Natural killer cell (primary cell): ENCODE measurements at regions not wholly inside any gene's neighbourhood (a gene's known extent, or its start where the extent isn't known, plus 50 kb on each side); places are given as distances from the start of the nearest gene placed in this dataset.

Experiments used
- ATAC-seq, 3 donors: fragments of 150-1000 bp in 2 of 3; fragments of 200-7000 bp in 1 of 3; cut with Tn5 transposase; 1 replicate in 1 of 3; 2 replicates in 2 of 3; pipeline ENCODE4 v1.10.0; 2021; ENCODE audit warnings: mild to moderate bottlenecking in 2 of 3, moderate library complexity in 2 of 3
- DNase-seq, 2 donors: peaks; one replicate each; pipeline versions ENCODE4 v3.0.0 to v3.0.0-alpha.2; 2013 to 2021; ENCODE audit warnings: mixed read lengths in 1 of 2
- H3K27ac ChIP-seq: one replicate; pipeline ENCODE4 v1.5.1; 2013; ENCODE audit warnings: mild to moderate bottlenecking, low read length
- H3K27me3 ChIP-seq: one replicate; pipeline ENCODE4 v1.6.1; 2013; ENCODE audit warnings: low read length; ENCODE audit not compliant: control insufficient read depth, insufficient read depth
- H3K36me3 ChIP-seq: one replicate; pipeline ENCODE4 v1.6.1; 2013; ENCODE audit warnings: low read length; ENCODE audit not compliant: control insufficient read depth, insufficient read depth
- H3K4me1 ChIP-seq: one replicate; pipeline ENCODE4 v1.6.1; 2013; ENCODE audit warnings: low read length; ENCODE audit not compliant: control insufficient read depth, insufficient read depth
- H3K4me3 ChIP-seq: one replicate; pipeline ENCODE4 v1.5.1; 2013; ENCODE audit warnings: low read length
- H3K9me3 ChIP-seq: one replicate; pipeline ENCODE4 v1.6.1; 2013; ENCODE audit warnings: low read length; ENCODE audit not compliant: control insufficient read depth, insufficient read depth
- H3K27ac Mint-ChIP-seq, 2 donors: one replicate each; pipeline ENCODE4 v1.8.0; 2022; ENCODE audit warnings: mild to moderate bottlenecking in 2 of 2, mixed read lengths in 2 of 2, moderate library complexity in 1 of 2
- H3K27me3 Mint-ChIP-seq, 2 donors: one replicate each; pipeline ENCODE4 v1.8.0; 2022; ENCODE audit warnings: low read depth in 2 of 2, mixed read lengths in 2 of 2
- H3K36me3 Mint-ChIP-seq: one replicate; pipeline ENCODE4 v1.8.0; 2022; ENCODE audit warnings: mixed read lengths
- H3K4me1 Mint-ChIP-seq, 2 donors: one replicate each; pipeline ENCODE4 v1.8.0; 2022; ENCODE audit warnings: mixed read lengths in 2 of 2
- H3K4me3 Mint-ChIP-seq: one replicate; pipeline ENCODE4 v1.8.0; 2022; ENCODE audit warnings: mild to moderate bottlenecking, moderate library complexity, mixed read lengths
- H3K9me3 Mint-ChIP-seq, 2 donors: one replicate each; pipeline ENCODE4 v1.8.0; 2022; ENCODE audit warnings: mixed read lengths in 2 of 2
- CTCF ChIP-seq: fragments of 200-600 bp; IDR thresholded peaks from one replicate; pipeline ENCODE4 v1.8.0; 2022; ENCODE audit warnings: antibody characterized with exemption
- WGBS: methylation state at CpG from one replicate; pipeline ENCODE4 v1.1.7; 2013; ENCODE audit warnings: missing lambda C conversion rate; ENCODE audit not compliant: insufficient coverage; 5-methylcytosine and 5-hydroxymethylcytosine counted together
- intact Hi-C: fragments of 100-400 bp; cut with micrococcal nuclease; formaldehyde crosslinking; loops from one replicate; pipeline ENCODE4 v1.14.2; 2022

GRCh38 chr4:61079976-61080375 lies 120.2 kb upstream of the ADGRL3 start:
- H3K36me3 ChIP-seq = no peaks in the 10 kb centered on the region
- Mint-ChIP-seq H3K27ac (no peak overlapping the region), H3K9me3 (peaks cover 14 to 20% of the 10 kb centered on the region in 2 donors), H3K36me3 (no peaks in the 10 kb centered on the region), H3K4me3 (no peak overlapping the region), H3K27me3 (no peaks in the 10 kb centered on the region), H3K4me1 (no peaks in the 10 kb centered on the region)
- no peaks in the 10 kb centered on the region for H3K27me3 ChIP-seq
- no peaks in the 10 kb centered on the region for H3K4me1 ChIP-seq
- ATAC-seq = no peak
- TF ChIP-seq CTCF = no peak
- no peak overlapping the region for H3K4me3 ChIP-seq
- intact Hi-C loops = no loop called here
- no peak overlapping the region for H3K27ac ChIP-seq
- H3K9me3 ChIP-seq = no peaks in the 10 kb centered on the region
- DNase-seq = no peak
- WGBS = 21% methylated on average over 1 of the region's 2 CpGs

GRCh38 chr4:61085534-61085933 lies 114.6 kb upstream of the ADGRL3 start:
- Histone ChIP-seq H3K27ac (no peak overlapping the region), H3K4me1 (no peaks in the 10 kb centered on the region), H3K9me3 (no peaks in the 10 kb centered on the region), H3K36me3 (no peaks in the 10 kb centered on the region), H3K27me3 (no peaks in the 10 kb centered on the region), H3K4me3 (no peak overlapping the region)
- no peak overlapping the region for H3K27ac Mint-ChIP-seq
- intact Hi-C loops = no loop called here
- peaks cover 10 to 17% of the 10 kb centered on the region in 2 donors for H3K9me3 Mint-ChIP-seq
- DNase-seq (no peak), ATAC-seq (no peak)
- no peak for TF ChIP-seq CTCF
- H3K27me3 Mint-ChIP-seq = no peaks in the 10 kb centered on the region
- H3K4me1 Mint-ChIP-seq = no peaks in the 10 kb centered on the region
- WGBS = 96% methylated on average over 2 of the region's 2 CpGs
- no peaks in the 10 kb centered on the region for H3K36me3 Mint-ChIP-seq
- no peak overlapping the region for H3K4me3 Mint-ChIP-seq

GRCh38 chr4:61086357-61086756 lies 113.8 kb upstream of the ADGRL3 start:
- Histone ChIP-seq H3K27ac (no peak overlapping the region), H3K27me3 (no peaks in the 10 kb centered on the region), H3K4me1 (no peaks in the 10 kb centered on the region), H3K9me3 (no peaks in the 10 kb centered on the region), H3K36me3 (no peaks in the 10 kb centered on the region), H3K4me3 (no peak overlapping the region)
- no peak for DNase-seq
- Mint-ChIP-seq H3K27me3 (no peaks in the 10 kb centered on the region), H3K9me3 (peaks cover 10 to 17% of the 10 kb centered on the region in 2 donors), H3K27ac (no peak overlapping the region), H3K4me3 (no peak overlapping the region), H3K4me1 (no peaks in the 10 kb centered on the region), H3K36me3 (no peaks in the 10 kb centered on the region)
- 84% methylated on average over 3 of the region's 4 CpGs for WGBS
- no peak for TF ChIP-seq CTCF
- intact Hi-C loops = no loop called here
- ATAC-seq = no peak

- Mint-ChIP-seq H3K4me1 (no peaks in the 10 kb centered on the region), H3K4me3 (no peak overlapping the region), H3K27me3 (no peaks in the 10 kb centered on the region), H3K27ac (no peak overlapping the region), H3K36me3 (no peaks in the 10 kb centered on the region), H3K9me3 (peaks cover 11 to 19% of the 10 kb centered on the region in 2 donors)
- no peak for ATAC-seq
- WGBS = 100% methylated on average over 1 of the region's 3 CpGs
- Histone ChIP-seq H3K4me3 (no peak overlapping the region), H3K27ac (no peak overlapping the region), H3K9me3 (no peaks in the 10 kb centered on the region), H3K27me3 (no peaks in the 10 kb centered on the region), H3K4me1 (no peaks in the 10 kb centered on the region), H3K36me3 (no peaks in the 10 kb centered on the region)
- DNase-seq = no peak
- no peak for TF ChIP-seq CTCF
- intact Hi-C loops = no loop called here
Measured at GRCh38 chr4:61086979-61087378, 113.1 kb upstream of the ADGRL3 start.
